BLaER1 (cell line): ENCODE measurements at regions not wholly inside any gene's neighbourhood (a gene's known extent, or its start where the extent isn't known, plus 50 kb on each side); places are given as distances from the start of the nearest gene placed in this dataset.
"Not testable (repeated sequence)": the region's sequence is repeated elsewhere in the genome, so short reads cannot be mapped to it uniquely, and the experiment has no call there.

Experiments used
- H3K27ac ChIP-seq: shearing (Covaris generic); formaldehyde crosslinking; 2 replicates; pipeline ENCODE4 v1.8.1; 2022
- H3K27me3 ChIP-seq: shearing (Covaris generic); formaldehyde crosslinking; 2 replicates; pipeline ENCODE4 v1.8.1; 2022
- H3K36me3 ChIP-seq: shearing (Covaris generic); formaldehyde crosslinking; 2 replicates; pipeline ENCODE4 v1.8.1; 2022
- H3K4me1 ChIP-seq: shearing (Covaris generic); formaldehyde crosslinking; 2 replicates; pipeline ENCODE4 v1.8.1; 2022
- H3K4me2 ChIP-seq: shearing (Covaris generic); formaldehyde crosslinking; 2 replicates; pipeline ENCODE4 v1.8.1; 2022
- H3K4me3 ChIP-seq: shearing (Covaris generic); formaldehyde crosslinking; 2 replicates; pipeline ENCODE4 v1.8.1; 2022
- H3K9ac ChIP-seq: shearing (Covaris generic); formaldehyde crosslinking; 2 replicates; pipeline ENCODE4 v1.8.1; 2022
- H3K9me3 ChIP-seq: shearing (Covaris generic); formaldehyde crosslinking; 2 replicates; pipeline ENCODE4 v1.8.1; 2022
- H4K20me1 ChIP-seq: shearing (Covaris generic); formaldehyde crosslinking; 2 replicates; pipeline ENCODE4 v1.8.1; 2022
- Cebpa-rat ChIP-seq: shearing (Covaris generic); IDR thresholded peaks from 2 replicates; pipeline ENCODE4 v1.8.1; 2022

DNA sequence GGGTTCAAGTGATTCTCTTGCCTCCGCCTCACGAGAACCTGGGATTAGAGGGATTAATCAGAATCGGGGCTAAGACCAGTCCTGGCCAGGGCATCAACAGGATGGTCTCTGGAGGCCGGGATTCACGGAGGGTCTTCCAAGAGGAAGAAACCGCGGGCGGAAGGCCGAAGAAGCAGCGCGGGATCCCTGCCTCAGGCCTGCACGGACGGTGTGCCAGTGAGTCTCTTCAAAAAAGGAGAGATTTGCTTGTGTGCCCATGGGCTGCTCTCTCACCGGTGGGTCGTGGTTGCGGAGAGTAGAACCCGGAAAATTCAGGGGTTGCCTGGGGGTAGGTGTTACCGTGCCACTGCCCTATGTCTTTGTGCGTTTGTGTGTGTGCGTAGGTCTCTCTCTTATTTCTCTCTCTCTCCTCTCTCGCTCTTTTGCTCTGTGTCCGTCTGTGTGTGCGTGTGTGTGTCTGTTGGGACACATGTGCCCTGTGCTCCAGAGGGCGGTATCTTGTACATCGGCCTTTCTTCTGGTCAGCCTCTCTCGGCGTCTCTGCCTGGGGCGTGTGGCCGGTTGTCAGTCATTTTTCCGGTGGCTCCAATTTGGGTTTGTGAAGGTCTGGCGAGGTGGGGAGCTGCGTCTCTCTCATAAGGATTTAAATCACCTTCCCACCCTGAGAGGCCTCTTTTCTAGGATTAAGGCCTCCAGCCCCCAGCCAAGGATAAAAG is 613.2 kb downstream of the KCNJ18 start:
- no peaks in the 10 kb centered on the region for H4K20me1 ChIP-seq
- H3K4me2 ChIP-seq = no peak overlapping the region
- TF ChIP-seq Cebpa-rat = no peak
- peaks cover 23% of the 10 kb centered on the region for H3K9me3 ChIP-seq
- H3K27ac ChIP-seq = no peak overlapping the region
- H3K9ac ChIP-seq = no peak overlapping the region
- no peaks in the 10 kb centered on the region for H3K4me1 ChIP-seq
- no peaks in the 10 kb centered on the region for H3K27me3 ChIP-seq
- no peak overlapping the region for H3K4me3 ChIP-seq
- H3K36me3 ChIP-seq = no peaks in the 10 kb centered on the region

DNA sequence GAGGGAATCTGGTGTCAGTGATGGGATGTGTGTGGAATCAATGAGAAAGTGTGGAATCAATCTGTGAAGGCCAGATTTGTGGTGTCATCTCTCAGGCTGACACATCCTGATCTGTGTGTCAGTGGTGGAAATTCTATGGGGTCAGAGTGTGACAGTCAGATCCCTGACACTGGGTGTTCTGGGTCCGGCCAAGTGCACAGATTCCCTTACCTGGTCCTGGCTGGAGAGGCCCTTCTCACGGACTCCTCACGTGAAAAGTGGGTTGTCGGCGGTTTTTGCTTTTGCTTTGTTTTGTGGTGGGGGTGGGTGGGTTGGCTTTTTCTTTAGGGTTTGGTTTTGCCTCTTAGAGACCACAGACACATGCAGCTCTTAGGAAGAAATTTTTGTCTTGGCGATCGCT is 618.0 kb downstream of the KCNJ18 start:
- H3K9me3 ChIP-seq = not testable (repeated sequence)

DNA sequence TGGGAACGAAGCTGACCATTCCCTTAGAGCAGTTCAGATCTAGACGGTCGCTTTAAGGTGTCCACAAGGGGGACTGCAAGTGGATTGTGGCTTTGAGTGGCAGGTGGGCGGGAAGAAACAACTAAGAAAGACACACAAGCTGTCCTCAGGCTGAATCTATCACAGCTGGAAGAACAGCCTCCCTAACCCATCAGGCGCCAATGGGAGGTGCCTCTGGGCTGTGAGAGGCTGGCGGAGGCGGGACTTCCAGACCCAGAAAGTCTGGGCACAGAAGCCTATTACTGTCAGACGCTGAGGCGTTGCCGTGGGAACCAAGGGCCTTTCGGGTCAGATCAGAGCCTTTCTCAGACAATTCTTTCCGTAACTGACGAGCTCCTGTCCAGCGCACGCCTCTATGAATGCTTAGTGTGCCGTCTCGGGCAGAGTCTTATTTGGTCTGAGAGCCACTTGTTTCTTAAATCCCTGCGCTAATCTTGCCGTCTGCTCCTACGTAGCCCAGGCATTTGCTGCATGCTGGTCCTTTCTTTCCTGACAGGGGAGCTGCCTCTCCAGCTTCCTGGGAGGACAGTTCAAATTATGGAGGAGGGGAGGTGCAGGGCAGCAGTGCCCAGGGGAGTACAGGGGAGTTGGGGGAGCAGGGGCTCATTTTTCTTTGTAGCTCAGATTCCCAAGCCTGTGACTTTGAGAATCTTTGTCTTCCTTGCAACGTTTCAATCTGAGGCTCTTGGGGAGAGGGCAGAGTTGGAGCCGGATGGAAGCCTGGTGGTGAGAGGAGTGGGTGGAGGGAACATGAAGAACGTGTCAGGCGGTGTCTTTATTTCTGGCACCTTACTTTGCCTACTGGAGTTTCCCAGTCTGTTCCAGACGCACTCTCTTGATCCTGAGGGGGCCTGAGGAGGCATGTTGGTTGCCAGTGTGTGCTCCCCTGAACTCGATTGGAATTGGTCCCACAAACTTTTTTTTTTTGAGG is 618.7 kb downstream of the KCNJ18 start:
- no peaks in the 10 kb centered on the region for H3K27me3 ChIP-seq
- no peak overlapping the region for H3K4me2 ChIP-seq
- no peak overlapping the region for H3K9ac ChIP-seq

More for the DNA sequence above, 618.0 kb downstream of the KCNJ18 start:
- not testable (repeated sequence) for H3K27me3 ChIP-seq, H3K36me3 ChIP-seq, H3K4me1 ChIP-seq, H3K4me2 ChIP-seq, H3K4me3 ChIP-seq, H3K27ac ChIP-seq, H4K20me1 ChIP-seq, H3K9ac ChIP-seq

DNA sequence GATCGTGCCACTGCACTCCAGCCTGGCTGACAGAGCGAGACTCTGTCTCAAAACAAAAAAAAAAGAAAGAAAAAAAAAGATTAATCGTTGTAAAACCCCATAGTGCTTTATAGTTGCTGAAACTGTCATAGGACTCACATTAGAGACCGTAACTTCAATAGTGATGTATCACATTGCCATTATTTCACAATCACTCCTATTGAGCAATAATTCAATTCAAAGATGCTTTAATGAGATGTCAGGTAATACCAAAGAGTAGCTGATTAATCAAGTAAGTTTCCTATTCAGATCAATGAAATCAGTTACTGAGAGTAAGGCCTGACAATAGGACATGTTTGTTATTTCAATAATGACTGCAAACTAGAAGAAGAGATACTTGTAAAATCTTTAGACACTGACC is 628.7 kb downstream of the KCNJ18 start:
- H3K4me3 ChIP-seq, H3K4me1 ChIP-seq, H3K27ac ChIP-seq, H4K20me1 ChIP-seq, H3K36me3 ChIP-seq, H3K9me3 ChIP-seq, H3K4me2 ChIP-seq, H3K9ac ChIP-seq, H3K27me3 ChIP-seq: not testable (repeated sequence)

More for the DNA sequence above, 618.7 kb downstream of the KCNJ18 start:
- Histone ChIP-seq H3K9me3 (no peaks in the 10 kb centered on the region), H3K36me3 (no peaks in the 10 kb centered on the region), H3K4me3 (no peak overlapping the region), H3K27ac (no peak overlapping the region), H3K4me1 (no peaks in the 10 kb centered on the region), H4K20me1 (no peaks in the 10 kb centered on the region)
- no peak for TF ChIP-seq Cebpa-rat

DNA sequence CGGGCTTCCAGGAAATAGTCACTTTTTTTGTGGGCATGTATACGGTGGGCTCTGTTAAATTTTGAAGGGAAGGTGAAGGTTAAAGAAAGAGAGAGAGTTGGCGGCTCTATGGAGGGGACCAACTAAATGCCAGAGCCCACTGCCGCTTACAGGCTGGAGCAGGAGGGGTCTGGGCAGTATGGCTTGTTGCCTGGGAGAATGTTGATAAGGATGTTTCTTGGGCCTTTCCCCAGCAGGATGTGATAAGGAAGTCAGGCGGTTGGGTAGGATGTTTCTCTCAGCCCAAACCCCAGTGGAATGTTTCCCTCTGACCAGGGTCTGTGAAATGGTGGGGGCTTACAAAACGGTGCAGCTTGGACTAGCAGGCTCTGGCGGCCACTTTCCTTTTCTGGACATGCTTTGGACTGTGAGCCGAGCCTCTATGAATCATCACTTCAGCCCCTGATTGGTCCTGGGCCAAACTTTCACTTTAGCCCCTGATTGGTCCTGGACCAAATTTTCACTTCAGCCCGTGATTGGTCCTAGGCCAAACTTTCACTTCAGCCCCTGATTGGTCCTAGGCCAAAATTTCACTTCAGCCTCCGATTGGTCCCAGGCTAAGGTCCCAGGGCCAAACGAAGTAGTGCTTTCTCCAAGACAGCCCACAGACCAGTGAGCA is 630.7 kb downstream of the KCNJ18 start:
- not testable (repeated sequence) for H3K4me1 ChIP-seq, H3K27me3 ChIP-seq, H3K4me2 ChIP-seq, H3K9me3 ChIP-seq, H3K36me3 ChIP-seq, H3K27ac ChIP-seq, H3K4me3 ChIP-seq, H3K9ac ChIP-seq, H4K20me1 ChIP-seq

DNA sequence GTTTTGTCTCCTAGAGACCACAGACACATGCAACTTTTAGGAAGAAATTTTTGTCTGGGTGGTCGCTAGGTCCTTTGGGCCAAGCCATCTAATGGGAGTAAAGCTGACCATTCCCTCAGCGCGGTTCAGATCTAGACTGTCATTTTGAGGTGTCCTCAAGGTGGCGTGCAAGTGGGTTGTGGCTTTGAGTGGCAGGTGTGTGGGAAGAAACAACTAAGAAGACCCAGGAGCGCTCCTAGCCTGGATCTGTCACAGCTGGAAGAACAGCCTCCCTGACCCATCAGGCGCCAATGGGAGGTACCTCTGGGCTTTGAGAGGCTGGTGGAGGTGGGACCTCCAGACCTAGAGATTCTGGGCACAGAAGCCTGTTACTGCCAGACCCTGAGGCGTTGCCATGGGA is 645.1 kb downstream of the KCNJ18 start:
- no peaks in the 10 kb centered on the region for H4K20me1 ChIP-seq

DNA sequence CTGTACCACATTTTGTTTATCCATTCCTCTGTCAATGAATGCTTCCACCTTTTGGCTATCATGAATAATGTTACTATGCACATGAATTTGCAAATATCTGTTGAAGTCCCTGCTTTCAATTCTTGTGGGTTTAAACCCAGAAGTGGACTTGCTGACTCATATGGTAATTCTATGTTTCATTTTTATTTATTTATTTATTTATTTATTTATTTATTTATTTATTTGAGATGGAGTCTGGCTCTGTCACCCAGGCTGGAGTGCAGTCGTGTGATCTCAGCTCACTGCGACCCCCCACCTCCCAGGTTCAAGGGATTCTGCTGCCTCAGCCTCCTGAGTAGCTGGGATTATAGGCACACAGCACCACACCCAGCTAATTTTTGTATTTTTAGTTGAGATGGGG is 664.3 kb downstream of the KCNJ18 start:
- not testable (repeated sequence) for H3K4me1 ChIP-seq, H3K27me3 ChIP-seq, H3K27ac ChIP-seq, H3K9ac ChIP-seq, H4K20me1 ChIP-seq, H3K9me3 ChIP-seq, H3K36me3 ChIP-seq, H3K4me2 ChIP-seq, H3K4me3 ChIP-seq

More for the DNA sequence above, 645.1 kb downstream of the KCNJ18 start:
- TF ChIP-seq Cebpa-rat = no peak
- Histone ChIP-seq H3K27ac (no peak overlapping the region), H3K4me2 (no peak overlapping the region), H3K36me3 (no peaks in the 10 kb centered on the region), H3K9me3 (no peaks in the 10 kb centered on the region), H3K4me1 (no peaks in the 10 kb centered on the region), H3K4me3 (no peak overlapping the region), H3K27me3 (no peaks in the 10 kb centered on the region), H3K9ac (no peak overlapping the region)

DNA sequence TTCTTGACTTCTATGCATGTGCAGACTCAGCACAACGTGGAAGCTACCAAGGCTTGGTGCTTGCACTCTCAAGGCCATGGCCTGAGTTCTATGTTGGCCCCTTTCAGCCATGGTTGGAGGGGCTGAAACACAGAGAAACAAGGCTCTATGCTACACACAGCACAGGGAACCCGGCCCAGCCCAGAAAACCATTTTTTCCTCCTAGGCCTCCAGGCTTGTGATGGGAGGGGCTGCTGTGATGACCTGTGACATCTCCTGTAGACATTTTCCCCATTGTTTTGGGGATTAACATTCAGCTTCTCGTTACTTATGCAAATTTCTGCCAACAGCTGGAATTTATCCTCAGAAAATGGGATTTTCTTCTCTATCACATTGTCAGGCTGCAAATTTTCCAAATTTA is 678.7 kb downstream of the KCNJ18 start:
- H3K9me3 ChIP-seq = peaks cover 28% of the 10 kb centered on the region
- not testable (repeated sequence) for H3K27ac ChIP-seq, H3K4me2 ChIP-seq, H3K4me3 ChIP-seq, H3K27me3 ChIP-seq, H4K20me1 ChIP-seq, H3K36me3 ChIP-seq, H3K9ac ChIP-seq, H3K4me1 ChIP-seq

DNA sequence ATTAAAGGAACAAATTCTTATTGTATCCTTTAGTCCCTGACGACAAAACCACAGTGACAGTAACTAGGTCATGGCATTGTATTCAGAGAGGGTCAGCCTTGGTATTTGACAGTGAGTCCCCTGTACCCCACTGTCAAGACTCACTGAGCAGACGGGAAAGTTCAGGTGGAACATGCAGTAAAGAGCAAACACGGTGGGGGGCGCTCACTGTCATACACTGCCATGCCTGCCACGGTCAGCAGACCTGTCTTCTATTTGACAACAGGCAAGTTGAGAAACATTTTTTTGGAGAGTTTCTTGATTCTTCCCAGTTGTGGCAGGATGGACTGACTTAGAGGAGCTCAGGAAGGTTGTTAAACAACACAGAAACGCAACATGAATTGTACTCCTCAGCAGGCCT is 681.6 kb downstream of the KCNJ18 start:
- no peaks in the 10 kb centered on the region for H3K36me3 ChIP-seq
- no peak overlapping the region for H3K27ac ChIP-seq
- H3K4me3 ChIP-seq = no peak overlapping the region
- no peaks in the 10 kb centered on the region for H3K4me1 ChIP-seq
- no peaks in the 10 kb centered on the region for H4K20me1 ChIP-seq
- H3K27me3 ChIP-seq = no peaks in the 10 kb centered on the region
- H3K9ac ChIP-seq = no peak overlapping the region
- peaks cover 28% of the 10 kb centered on the region for H3K9me3 ChIP-seq
- no peak for TF ChIP-seq Cebpa-rat
- no peak overlapping the region for H3K4me2 ChIP-seq

DNA sequence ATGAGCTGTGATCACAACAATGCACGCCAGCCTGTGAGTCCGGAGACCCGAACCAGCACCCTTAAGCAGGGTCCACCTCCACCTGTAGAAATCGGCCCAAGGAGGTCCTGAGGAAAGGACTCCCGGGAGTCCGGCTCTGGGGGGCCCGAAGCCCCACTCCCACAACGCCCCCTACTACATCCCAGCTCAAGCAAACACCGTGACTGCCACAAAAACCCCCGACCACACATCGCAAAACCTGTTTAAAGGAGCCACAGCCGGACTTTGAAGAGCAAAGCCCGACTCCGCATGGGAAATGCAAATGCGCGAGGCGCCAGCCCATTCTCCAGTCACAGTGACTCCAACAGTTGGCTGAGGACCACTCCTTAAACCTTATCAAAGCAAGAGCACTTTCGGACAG is 682.4 kb downstream of the KCNJ18 start:
- Histone ChIP-seq H3K9ac (no peak overlapping the region), H3K27me3 (no peaks in the 10 kb centered on the region), H3K36me3 (no peaks in the 10 kb centered on the region), H4K20me1 (no peaks in the 10 kb centered on the region), H3K27ac (no peak overlapping the region), H3K4me2 (no peak overlapping the region), H3K4me3 (no peak overlapping the region), H3K4me1 (no peaks in the 10 kb centered on the region), H3K9me3 (peaks cover 28% of the 10 kb centered on the region)
- TF ChIP-seq Cebpa-rat = no peak

DNA sequence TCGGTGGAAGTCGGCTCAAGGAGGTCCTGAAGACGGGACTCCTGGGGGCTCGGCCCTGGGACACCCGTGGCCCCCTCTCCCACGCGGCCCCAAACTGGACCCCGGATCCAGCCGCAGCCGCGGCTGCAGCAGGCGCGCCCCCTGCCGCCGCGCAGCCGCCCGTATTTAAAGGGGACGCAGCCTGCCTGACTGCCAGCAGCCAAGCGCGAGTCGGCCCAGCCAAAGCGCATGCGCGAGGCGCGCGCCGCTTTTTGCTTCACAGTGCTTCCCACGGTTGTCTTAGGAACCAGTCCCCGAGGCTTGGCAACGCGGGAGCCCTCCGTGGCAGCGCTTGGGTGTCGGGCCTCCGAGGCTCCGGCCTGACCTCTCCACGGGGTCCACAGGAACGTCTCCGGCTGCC is 684.4 kb downstream of the KCNJ18 start:
- not testable (repeated sequence) for H3K4me1 ChIP-seq, H3K4me2 ChIP-seq, H4K20me1 ChIP-seq, H3K9ac ChIP-seq, H3K27me3 ChIP-seq, H3K27ac ChIP-seq, H3K36me3 ChIP-seq, H3K4me3 ChIP-seq
- H3K9me3 ChIP-seq = 0 out of 2 replicates have a peak, but pooled peaks cover 11% of the 10 kb centered on the region

DNA sequence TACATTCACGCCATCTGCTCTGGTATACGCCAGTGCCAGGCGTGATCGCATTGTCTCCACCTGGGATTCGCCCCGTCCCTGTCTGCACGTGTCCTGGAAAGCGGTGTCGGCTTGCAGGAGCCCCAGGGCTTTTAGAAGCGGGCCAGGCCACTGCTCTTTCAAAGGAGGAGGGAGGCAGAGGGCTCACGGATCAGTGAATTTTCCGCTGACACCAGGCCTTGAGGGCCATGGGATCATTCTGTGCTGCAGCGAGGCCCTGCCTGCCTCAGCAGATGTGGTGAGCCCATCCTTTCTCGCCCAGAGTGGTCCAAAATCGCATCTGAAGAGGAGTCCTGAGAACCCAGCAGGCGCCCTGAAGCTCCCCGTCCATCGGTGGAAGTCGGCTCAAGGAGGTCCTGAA is 686.4 kb downstream of the KCNJ18 start:
- H3K4me2 ChIP-seq, H3K27me3 ChIP-seq, H3K4me1 ChIP-seq, H4K20me1 ChIP-seq, H3K4me3 ChIP-seq, H3K9ac ChIP-seq, H3K27ac ChIP-seq, H3K36me3 ChIP-seq: not testable (repeated sequence)
- H3K9me3 ChIP-seq = peaks cover 11% of the 10 kb centered on the region

DNA sequence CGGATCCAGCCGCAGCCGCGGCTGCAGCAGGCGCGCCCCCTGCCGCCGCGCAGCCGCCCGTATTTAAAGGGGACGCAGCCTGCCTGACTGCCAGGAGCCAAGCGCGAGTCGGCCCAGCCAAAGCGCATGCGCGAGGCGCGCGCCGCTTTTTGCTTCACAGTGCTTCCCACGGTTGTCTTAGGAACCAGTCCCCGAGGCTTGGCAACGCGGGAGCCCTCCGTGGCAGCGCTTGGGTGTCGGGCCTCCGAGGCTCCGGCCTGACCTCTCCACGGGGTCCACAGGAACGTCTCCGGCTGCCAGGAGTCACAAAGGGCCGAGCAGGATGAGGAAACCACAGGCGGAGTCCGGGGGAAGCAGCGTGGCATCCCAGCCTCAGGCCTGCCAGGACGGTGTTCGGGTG is 689.3 kb downstream of the KCNJ18 start:
- not testable (repeated sequence) for H3K4me2 ChIP-seq, H4K20me1 ChIP-seq, H3K4me3 ChIP-seq, H3K27ac ChIP-seq, H3K27me3 ChIP-seq, H3K36me3 ChIP-seq, H3K9ac ChIP-seq, H3K4me1 ChIP-seq, H3K9me3 ChIP-seq
